Suprapubic skin (tissue), 3 donors: ENCODE measurements at regions not wholly inside any gene's neighbourhood (a gene's known extent, or its start where the extent isn't known, plus 50 kb on each side); places are given as distances from the start of the nearest gene placed in this dataset.

ENCODE experiments used
- CTCF ChIP-seq, 2 donors: fragments of 200-600 bp in 1 of 2; fragments of 450-650 bp in 1 of 2; sonication (generic) in 1 of 2; IDR thresholded peaks; one replicate each; pipeline ENCODE4 v1.5.1; 2016 to 2019; ENCODE audit warnings: antibody characterized with exemption in 2 of 2, mild to moderate bottlenecking in 1 of 2, moderate library complexity in 1 of 2
- POLR2AphosphoS5 ChIP-seq, 3 donors: sonication (generic); formaldehyde crosslinking; IDR thresholded peaks; one replicate each; pipeline ENCODE4 v1.6.1; 2017; ENCODE audit warnings: antibody characterized with exemption in 3 of 3

GRCh38 chr2:21392649-21393048 is 268.9 kb downstream of the TDRD15 start:
- TF ChIP-seq POLR2AphosphoS5 (IDR thresholded peaks at IDR 0.05) = no peak
- TF ChIP-seq CTCF (IDR thresholded peaks at IDR 0.05) = no peak
